Caki2 (cell line): ENCODE measurements at regions not wholly inside any gene's neighbourhood (a gene's known extent, or its start where the extent isn't known, plus 50 kb on each side); places are given as distances from the start of the nearest gene placed in this dataset.

ENCODE experiments used
- DNase-seq: peaks from one replicate; pipeline ENCODE4 v3.0.0-alpha.2; 2015; ENCODE audit warnings: low read depth
- in situ Hi-C: cut with HindIII; loops from 2 replicates; pipeline ENCODE4 v1.10.0; 2016; ENCODE audit warnings: low sequenced_read_pairs, low pct_unique_long_range_greater_than_20kb, mixed read lengths

- in situ Hi-C loops: no loop called here
- DNase-seq: no peak
These were observed 139.2 kb upstream of the CTNNB1 start for GRCh38 chr3:41060106-41060505.

DNA sequence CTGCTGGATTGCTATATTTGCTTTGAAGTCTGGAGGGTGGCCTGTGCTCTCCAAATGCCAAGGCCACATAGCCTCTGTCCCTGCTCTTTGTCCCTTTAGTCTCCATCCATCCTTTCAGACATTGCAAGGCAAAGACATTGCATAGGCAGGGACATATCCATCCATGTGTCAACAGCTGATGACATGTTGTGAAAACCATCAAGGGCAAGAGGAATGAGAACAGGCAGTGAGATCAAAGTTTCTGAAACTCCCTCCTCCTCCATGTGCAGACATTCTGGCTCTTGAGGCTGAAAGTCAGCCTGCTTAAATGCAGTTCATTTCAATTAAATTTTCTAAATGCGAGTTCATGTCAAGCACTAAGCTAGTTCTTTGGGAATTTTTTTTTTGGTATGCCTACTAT lies 135.2 kb upstream of the CTNNB1 start:
- DNase-seq: no peak
- in situ Hi-C loops: no loop called here

DNA sequence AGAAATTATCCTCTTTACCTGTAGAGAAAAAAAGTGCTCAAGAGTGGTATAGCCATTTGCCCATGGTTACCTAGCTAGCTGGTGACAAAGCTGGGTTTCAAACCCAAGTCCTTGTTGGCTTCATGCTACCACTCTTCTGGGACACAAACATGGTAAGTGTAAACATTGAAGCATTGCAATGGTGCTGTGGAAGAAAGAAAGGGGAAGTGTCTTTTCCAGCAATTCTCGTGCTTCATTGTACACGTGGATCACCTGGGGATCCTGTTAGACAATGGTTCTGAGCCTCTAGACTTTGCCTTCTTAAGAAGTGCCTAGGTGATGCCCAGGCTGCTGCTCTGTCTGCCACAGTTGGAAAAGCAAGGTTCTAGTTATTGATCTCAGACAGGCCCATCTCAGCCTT lies 134.8 kb upstream of the CTNNB1 start:
- in situ Hi-C loops: no loop called here
- DNase-seq: no peak

GRCh38 chr3:41065340-41065739 lies 134.0 kb upstream of the CTNNB1 start:
- DNase-seq: no peak
- in situ Hi-C loops: no loop called here

DNA sequence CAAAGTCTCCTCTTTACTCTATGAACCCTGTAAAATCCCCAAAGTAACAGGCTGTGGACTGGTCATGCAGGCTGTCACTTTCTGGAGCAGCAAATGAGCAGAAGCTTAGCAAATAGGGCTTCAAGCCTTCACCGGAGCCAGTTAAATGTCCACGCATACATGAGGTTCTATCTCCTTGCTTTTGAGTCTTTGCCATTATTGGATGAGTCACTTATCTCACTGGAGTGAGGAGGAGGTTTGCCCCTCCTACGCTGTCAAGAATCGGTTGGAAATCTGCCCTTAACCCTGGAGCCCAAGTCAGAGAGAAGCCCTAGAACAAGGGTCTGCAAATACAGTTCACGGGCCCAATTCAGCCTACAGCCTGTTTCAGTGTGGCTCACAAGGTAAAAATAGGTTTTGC lies 126.1 kb upstream of the CTNNB1 start:
- in situ Hi-C loops: no loop called here

GRCh38 chr3:41075975-41076374 lies 123.3 kb upstream of the CTNNB1 start:
- in situ Hi-C loops: no loop called here

More for the DNA sequence above, 126.1 kb upstream of the CTNNB1 start:
- no peak for DNase-seq

GRCh38 chr3:41076399-41076798 lies 122.9 kb upstream of the CTNNB1 start:
- no peak for DNase-seq
- in situ Hi-C loops: no loop called here

More at GRCh38 chr3:41075975-41076374, 123.3 kb upstream of the CTNNB1 start:
- DNase-seq: no peak

GRCh38 chr3:41080141-41080540 lies 119.2 kb upstream of the CTNNB1 start:
- no peak for DNase-seq
- in situ Hi-C loops: no loop called here

GRCh38 chr3:41088882-41089281 lies 110.4 kb upstream of the CTNNB1 start:
- DNase-seq: no peak
- in situ Hi-C loops: no loop called here

GRCh38 chr3:41089566-41089965 lies 109.7 kb upstream of the CTNNB1 start:
- in situ Hi-C loops: no loop called here
- no peak for DNase-seq

DNA sequence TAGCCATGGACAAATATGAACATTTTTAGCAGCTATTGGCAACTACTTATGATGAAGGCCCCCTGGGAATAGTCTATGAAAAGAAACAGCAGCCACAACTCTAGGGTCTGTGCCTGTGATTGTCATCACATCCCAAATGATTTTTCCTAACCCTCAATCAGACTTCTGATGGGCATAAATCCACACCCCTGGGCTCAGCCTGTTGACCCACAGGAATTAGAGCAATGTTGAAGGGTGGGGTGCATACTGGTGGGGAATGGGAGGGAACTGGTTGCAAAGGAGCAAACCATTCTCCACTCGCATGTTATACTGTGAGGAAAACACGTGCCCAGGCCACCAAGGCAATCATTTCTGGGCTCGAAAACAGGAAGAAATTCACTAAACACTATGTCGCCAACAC lies 106.5 kb upstream of the CTNNB1 start:
- in situ Hi-C loops: no loop called here
- no peak for DNase-seq

DNA sequence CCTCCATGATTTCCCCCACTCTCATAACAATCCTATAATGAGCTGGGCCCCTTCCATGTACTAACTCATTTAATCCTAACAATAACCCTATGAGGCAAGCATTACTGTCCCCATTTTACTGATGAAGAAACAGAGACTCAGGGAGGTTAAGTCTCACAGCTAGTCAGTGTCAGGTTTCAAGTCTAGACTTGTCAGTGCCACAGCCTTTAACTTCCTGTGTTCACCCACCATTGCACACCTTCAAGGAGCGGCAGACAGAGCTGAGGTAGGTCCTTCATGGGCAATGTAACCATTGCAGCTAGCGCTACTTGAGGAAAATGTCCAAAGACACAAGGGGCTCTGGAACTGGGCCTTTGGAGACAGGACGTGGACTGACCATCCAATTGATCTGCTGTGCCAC lies 105.8 kb upstream of the CTNNB1 start:
- in situ Hi-C loops: no loop called here
- no peak for DNase-seq

DNA sequence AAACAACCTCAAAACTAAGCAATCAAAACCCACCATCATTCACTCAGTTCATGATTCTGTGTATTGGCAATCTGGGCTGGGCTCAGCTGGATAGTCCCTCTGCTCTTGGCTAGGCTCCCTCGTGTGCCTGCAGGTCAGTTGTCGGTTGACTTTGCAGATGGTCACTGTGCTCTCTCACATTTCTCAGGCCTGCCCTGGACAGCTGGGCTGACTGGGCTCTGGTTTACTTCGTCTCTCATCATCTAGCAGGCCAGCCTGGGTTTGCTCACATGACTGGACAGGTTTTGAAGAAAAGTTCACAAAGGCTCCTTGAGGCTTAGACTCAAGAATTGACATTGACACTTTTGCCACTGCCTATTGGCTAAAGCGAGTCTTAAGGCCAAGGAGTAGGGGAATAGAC lies 105.0 kb upstream of the CTNNB1 start:
- DNase-seq: no peak
- in situ Hi-C loops: no loop called here

GRCh38 chr3:41095702-41096101 lies 103.6 kb upstream of the CTNNB1 start:
- DNase-seq: peak; percentile 53
- in situ Hi-C loops: no loop called here

DNA sequence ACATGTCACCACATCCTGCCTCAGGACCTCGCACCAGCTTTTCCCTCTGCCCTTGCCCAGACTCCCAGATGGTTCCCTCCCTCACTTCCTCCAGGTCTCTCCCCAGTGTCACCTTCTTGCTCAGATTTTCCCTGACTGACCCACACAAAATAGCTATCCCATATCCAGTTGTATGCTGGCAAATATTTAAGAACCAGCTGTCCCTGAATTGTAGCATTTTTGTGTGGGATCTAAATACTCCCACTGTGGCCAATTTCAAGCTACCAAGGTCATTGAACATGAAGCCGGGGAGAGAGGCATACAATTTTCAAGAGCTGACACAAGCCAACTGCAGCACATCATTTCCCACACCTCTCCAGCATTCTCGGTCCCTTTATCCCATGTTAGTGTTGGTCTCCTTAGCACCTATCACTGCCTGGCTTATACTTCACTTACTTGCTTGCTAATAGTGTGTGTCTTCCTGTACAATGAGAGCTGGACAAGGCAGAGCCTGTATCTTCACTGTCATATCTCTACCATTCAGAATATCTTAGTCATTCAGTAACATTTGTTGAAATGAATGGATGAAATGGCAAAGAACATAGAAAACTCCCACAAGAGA lies 101.3 kb upstream of the CTNNB1 start:
- DNase-seq: no peak
- in situ Hi-C loops: no loop called here

- DNase-seq: no peak
- in situ Hi-C loops: no loop called here
These were observed 98.1 kb upstream of the CTNNB1 start for GRCh38 chr3:41101231-41101630.

- DNase-seq: peak; percentile 28
- in situ Hi-C loops: no loop called here
These were observed 97.2 kb upstream of the CTNNB1 start for GRCh38 chr3:41102053-41102556.

DNA sequence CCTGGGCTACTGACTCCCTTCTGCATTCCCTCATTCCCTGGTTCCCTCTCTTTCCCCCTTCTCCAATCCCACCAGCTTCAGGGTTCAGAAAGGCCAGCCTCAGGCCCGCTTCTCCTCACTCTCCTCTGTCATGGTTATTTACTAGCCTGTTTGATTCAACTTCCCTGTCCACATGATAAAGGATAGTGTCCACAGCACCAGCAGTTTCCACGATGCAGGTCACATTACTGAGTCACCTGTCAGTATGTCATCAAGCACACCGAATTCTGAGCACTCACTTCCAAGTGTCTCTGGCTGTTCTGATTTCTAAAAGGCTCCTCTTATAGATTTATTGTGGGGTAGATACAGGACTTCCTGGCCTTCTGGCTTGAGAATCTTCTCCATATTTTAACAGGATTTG lies 96.6 kb upstream of the CTNNB1 start:
- DNase-seq: no peak

GRCh38 chr3:41103200-41103599 lies 96.1 kb upstream of the CTNNB1 start:
- DNase-seq: no peak
- in situ Hi-C loops: no loop called here

More for the DNA sequence above, 96.6 kb upstream of the CTNNB1 start:
- in situ Hi-C loops: no loop called here

GRCh38 chr3:41104147-41104546 lies 95.2 kb upstream of the CTNNB1 start:
- DNase-seq: no peak

More at GRCh38 chr3:41104147-41104546, 95.2 kb upstream of the CTNNB1 start:
- in situ Hi-C loops: no loop called here
